ENCODE measurements at regions not wholly inside any gene's neighbourhood (a gene's known extent, or its start where the extent isn't known, plus 50 kb on each side); places are given as distances from the start of the nearest gene placed in this dataset.

GRCh38 chr12:92549516-92549915 lies 153.3 kb upstream of the PLEKHG7 start:
- Histone ChIP-seq H3K36me3 (ENCODE audit: insufficient read depth, insufficient read length, low read length) (no peaks in the 10 kb centered on the region), H3K9me3 (ENCODE audit: insufficient read depth, low read length) (no peaks in the 10 kb centered on the region), H3K4me1 (ENCODE audit: insufficient read depth, insufficient read length) (no peaks in the 10 kb centered on the region), H3K4me3 (ENCODE audit: insufficient read length, low read depth) (no peak overlapping the region), H3K9ac (ENCODE audit: insufficient read length, low read depth) (no peak overlapping the region), H3K27me3 (ENCODE audit: insufficient read depth, insufficient read length) (no peaks in the 10 kb centered on the region)
- no peak for TF ChIP-seq YY1 (IDR thresholded peaks at IDR 0.05; ENCODE audit: insufficient read depth, insufficient read length)
- TF ChIP-seq SUZ12 (IDR thresholded peaks at IDR 0.05; ENCODE audit: extremely low read depth, insufficient read depth, insufficient read length), result no peak
- DNase-seq (ENCODE audit: low read depth, low spot score), result no peak

- Histone ChIP-seq H3K4me3 (ENCODE audit: insufficient read length, low read depth) (no peak overlapping the region), H3K27me3 (ENCODE audit: insufficient read depth, insufficient read length) (no peaks in the 10 kb centered on the region), H3K4me1 (ENCODE audit: insufficient read depth, insufficient read length) (no peaks in the 10 kb centered on the region), H3K36me3 (ENCODE audit: insufficient read depth, insufficient read length, low read length) (no peaks in the 10 kb centered on the region), H3K9me3 (ENCODE audit: insufficient read depth, low read length) (no peaks in the 10 kb centered on the region), H3K9ac (ENCODE audit: insufficient read length, low read depth) (no peak overlapping the region)
- TF ChIP-seq YY1 (IDR thresholded peaks at IDR 0.05; ENCODE audit: insufficient read depth, insufficient read length), result no peak
- no peak for TF ChIP-seq SUZ12 (IDR thresholded peaks at IDR 0.05; ENCODE audit: extremely low read depth, insufficient read depth, insufficient read length)
- no peak for TF ChIP-seq ZNF274 (IDR thresholded peaks at IDR 0.05; ENCODE audit: low read depth, low read length)
- no peak for DNase-seq (ENCODE audit: low read depth, low spot score)
These were observed 154.9 kb upstream of the PLEKHG7 start for GRCh38 chr12:92547906-92548305.

GRCh38 chr12:92547420-92547819 lies 155.4 kb upstream of the PLEKHG7 start:
- Histone ChIP-seq H3K36me3 (ENCODE audit: insufficient read depth, insufficient read length, low read length) (no peaks in the 10 kb centered on the region), H3K9ac (ENCODE audit: insufficient read length, low read depth) (no peak overlapping the region), H3K9me3 (ENCODE audit: insufficient read depth, low read length) (no peaks in the 10 kb centered on the region), H3K4me3 (ENCODE audit: insufficient read length, low read depth) (no peak overlapping the region), H3K27me3 (ENCODE audit: insufficient read depth, insufficient read length) (no peaks in the 10 kb centered on the region), H3K4me1 (ENCODE audit: insufficient read depth, insufficient read length) (no peaks in the 10 kb centered on the region)
- no peak for DNase-seq (ENCODE audit: low read depth, low spot score)
- no peak for TF ChIP-seq ZNF274 (IDR thresholded peaks at IDR 0.05; ENCODE audit: low read depth, low read length)

- no peak overlapping the region for H3K4me3 ChIP-seq (ENCODE audit: insufficient read length, low read depth)
- no peak for TF ChIP-seq SUZ12 (IDR thresholded peaks at IDR 0.05; ENCODE audit: extremely low read depth, insufficient read depth, insufficient read length)
- no peak for TF ChIP-seq ZNF274 (IDR thresholded peaks at IDR 0.05; ENCODE audit: low read depth, low read length)
- TF ChIP-seq YY1 (IDR thresholded peaks at IDR 0.05; ENCODE audit: insufficient read depth, insufficient read length), result no peak
- no peaks in the 10 kb centered on the region for H3K4me1 ChIP-seq (ENCODE audit: insufficient read depth, insufficient read length)
- no peak overlapping the region for H3K9ac ChIP-seq (ENCODE audit: insufficient read length, low read depth)
- DNase-seq (ENCODE audit: low read depth, low spot score), result no peak
- no peaks in the 10 kb centered on the region for H3K36me3 ChIP-seq (ENCODE audit: insufficient read depth, insufficient read length, low read length)
- H3K27me3 ChIP-seq (ENCODE audit: insufficient read depth, insufficient read length), result no peaks in the 10 kb centered on the region
- H3K9me3 ChIP-seq (ENCODE audit: insufficient read depth, low read length), result no peaks in the 10 kb centered on the region
These were observed 156.0 kb upstream of the PLEKHG7 start for GRCh38 chr12:92546635-92547348.

GRCh38 chr12:92546259-92546634 lies 156.5 kb upstream of the PLEKHG7 start:
- no peaks in the 10 kb centered on the region for H3K36me3 ChIP-seq (ENCODE audit: insufficient read depth, insufficient read length, low read length)
- no peak overlapping the region for H3K9ac ChIP-seq (ENCODE audit: insufficient read length, low read depth)
- no peak overlapping the region for H3K4me3 ChIP-seq (ENCODE audit: insufficient read length, low read depth)
- no peak for DNase-seq (ENCODE audit: low read depth, low spot score)
- no peaks in the 10 kb centered on the region for H3K4me1 ChIP-seq (ENCODE audit: insufficient read depth, insufficient read length)
- no peaks in the 10 kb centered on the region for H3K9me3 ChIP-seq (ENCODE audit: insufficient read depth, low read length)
- TF ChIP-seq YY1 (IDR thresholded peaks at IDR 0.05; ENCODE audit: insufficient read depth, insufficient read length) (no peak), ZNF274 (IDR thresholded peaks at IDR 0.05; ENCODE audit: low read depth, low read length) (no peak), SUZ12 (IDR thresholded peaks at IDR 0.05; ENCODE audit: extremely low read depth, insufficient read depth, insufficient read length) (no peak)
- H3K27me3 ChIP-seq (ENCODE audit: insufficient read depth, insufficient read length), result no peaks in the 10 kb centered on the region

DNA sequence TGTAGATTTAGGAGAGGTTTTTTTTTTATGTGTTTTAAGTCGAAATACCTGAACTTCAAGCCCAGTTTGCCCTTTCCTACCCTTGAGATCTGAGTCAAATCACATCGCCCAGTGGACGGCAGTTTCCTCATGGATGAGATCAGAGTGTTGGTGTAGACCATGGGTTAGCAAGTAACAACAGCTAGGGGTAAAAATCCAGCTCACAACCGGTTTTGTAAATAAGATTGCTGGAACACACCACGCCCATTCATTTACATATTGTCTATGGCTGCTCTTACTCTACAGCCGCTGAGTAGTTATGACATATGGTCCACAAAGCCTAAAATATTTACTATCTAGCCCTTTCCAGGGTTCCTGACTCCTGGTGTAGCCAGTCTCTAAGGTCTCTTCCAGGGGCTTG lies 158.5 kb upstream of the PLEKHG7 start:
- DNase-seq (ENCODE audit: low read depth, low spot score), result no peak
- TF ChIP-seq YY1 (IDR thresholded peaks at IDR 0.05; ENCODE audit: insufficient read depth, insufficient read length) (no peak), SUZ12 (IDR thresholded peaks at IDR 0.05; ENCODE audit: extremely low read depth, insufficient read depth, insufficient read length) (no peak), ZNF274 (IDR thresholded peaks at IDR 0.05; ENCODE audit: low read depth, low read length) (no peak)
- no peaks in the 10 kb centered on the region for H3K4me1 ChIP-seq (ENCODE audit: insufficient read depth, insufficient read length)
- H3K27me3 ChIP-seq (ENCODE audit: insufficient read depth, insufficient read length), result no peaks in the 10 kb centered on the region
- H3K4me3 ChIP-seq (ENCODE audit: insufficient read length, low read depth), result no peak overlapping the region
- no peak overlapping the region for H3K9ac ChIP-seq (ENCODE audit: insufficient read length, low read depth)
- H3K36me3 ChIP-seq (ENCODE audit: insufficient read depth, insufficient read length, low read length), result no peaks in the 10 kb centered on the region
- H3K9me3 ChIP-seq (ENCODE audit: insufficient read depth, low read length), result no peaks in the 10 kb centered on the region

DNA sequence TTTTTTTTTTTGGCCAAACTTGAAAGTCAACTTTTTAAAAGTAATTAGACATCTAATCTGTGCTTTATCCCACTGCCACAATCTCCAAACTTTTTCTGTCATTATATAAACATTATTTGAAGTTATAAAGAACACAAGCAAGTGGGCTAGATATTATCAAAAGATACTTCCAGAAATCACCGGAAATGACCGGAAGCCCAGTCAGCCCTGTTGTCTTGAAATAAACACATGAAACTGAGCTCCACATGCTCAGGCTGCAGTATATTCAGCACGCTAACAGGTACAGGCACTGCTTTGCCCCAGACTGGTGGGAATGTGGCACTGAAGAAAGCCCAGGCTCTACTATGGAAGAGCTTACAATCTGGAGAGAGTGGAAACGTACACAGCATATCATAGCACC lies 158.9 kb upstream of the PLEKHG7 start:
- H3K4me1 ChIP-seq (ENCODE audit: insufficient read depth, insufficient read length), result no peaks in the 10 kb centered on the region
- H3K9me3 ChIP-seq (ENCODE audit: insufficient read depth, low read length), result no peaks in the 10 kb centered on the region
- H3K27me3 ChIP-seq (ENCODE audit: insufficient read depth, insufficient read length), result no peaks in the 10 kb centered on the region
- no peaks in the 10 kb centered on the region for H3K36me3 ChIP-seq (ENCODE audit: insufficient read depth, insufficient read length, low read length)
- no peak overlapping the region for H3K4me3 ChIP-seq (ENCODE audit: insufficient read length, low read depth)
- no peak for TF ChIP-seq SUZ12 (IDR thresholded peaks at IDR 0.05; ENCODE audit: extremely low read depth, insufficient read depth, insufficient read length)
- TF ChIP-seq YY1 (IDR thresholded peaks at IDR 0.05; ENCODE audit: insufficient read depth, insufficient read length), result no peak
- no peak for TF ChIP-seq ZNF274 (IDR thresholded peaks at IDR 0.05; ENCODE audit: low read depth, low read length)
- no peak for DNase-seq (ENCODE audit: low read depth, low spot score)
- no peak overlapping the region for H3K9ac ChIP-seq (ENCODE audit: insufficient read length, low read depth)
